ENCODE measurements at regions not wholly inside any gene's neighbourhood (a gene's known extent, or its start where the extent isn't known, plus 50 kb on each side); places are given as distances from the start of the nearest gene placed in this dataset.

- TF ChIP-seq, protein P1, sequence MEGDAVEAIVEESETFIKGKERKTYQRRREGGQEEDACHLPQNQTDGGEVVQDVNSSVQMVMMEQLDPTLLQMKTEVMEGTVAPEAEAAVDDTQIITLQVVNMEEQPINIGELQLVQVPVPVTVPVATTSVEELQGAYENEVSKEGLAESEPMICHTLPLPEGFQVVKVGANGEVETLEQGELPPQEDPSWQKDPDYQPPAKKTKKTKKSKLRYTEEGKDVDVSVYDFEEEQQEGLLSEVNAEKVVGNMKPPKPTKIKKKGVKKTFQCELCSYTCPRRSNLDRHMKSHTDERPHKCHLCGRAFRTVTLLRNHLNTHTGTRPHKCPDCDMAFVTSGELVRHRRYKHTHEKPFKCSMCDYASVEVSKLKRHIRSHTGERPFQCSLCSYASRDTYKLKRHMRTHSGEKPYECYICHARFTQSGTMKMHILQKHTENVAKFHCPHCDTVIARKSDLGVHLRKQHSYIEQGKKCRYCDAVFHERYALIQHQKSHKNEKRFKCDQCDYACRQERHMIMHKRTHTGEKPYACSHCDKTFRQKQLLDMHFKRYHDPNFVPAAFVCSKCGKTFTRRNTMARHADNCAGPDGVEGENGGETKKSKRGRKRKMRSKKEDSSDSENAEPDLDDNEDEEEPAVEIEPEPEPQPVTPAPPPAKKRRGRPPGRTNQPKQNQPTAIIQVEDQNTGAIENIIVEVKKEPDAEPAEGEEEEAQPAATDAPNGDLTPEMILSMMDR (IDR thresholded peaks at IDR 0.05; ENCODE audit: extremely low read depth, missing control alignments), result no peak
- no peak for DNase-seq (ENCODE audit: low spot score)
These were observed 258.0 kb upstream of the LYZL1 start for GRCh38 chr10:29030900-29031299.

- no peak for DNase-seq (ENCODE audit: low spot score)
- TF ChIP-seq, protein P1 (IDR thresholded peaks at IDR 0.05; ENCODE audit: extremely low read depth, missing control alignments), result no peak
These were observed 256.7 kb upstream of the LYZL1 start for GRCh38 chr10:29032169-29032568.

GRCh38 chr10:29033311-29033940 lies 255.4 kb upstream of the LYZL1 start:
- no peak for DNase-seq (ENCODE audit: low spot score)
- TF ChIP-seq, protein P1 (IDR thresholded peaks at IDR 0.05; ENCODE audit: extremely low read depth, missing control alignments), result no peak

DNA sequence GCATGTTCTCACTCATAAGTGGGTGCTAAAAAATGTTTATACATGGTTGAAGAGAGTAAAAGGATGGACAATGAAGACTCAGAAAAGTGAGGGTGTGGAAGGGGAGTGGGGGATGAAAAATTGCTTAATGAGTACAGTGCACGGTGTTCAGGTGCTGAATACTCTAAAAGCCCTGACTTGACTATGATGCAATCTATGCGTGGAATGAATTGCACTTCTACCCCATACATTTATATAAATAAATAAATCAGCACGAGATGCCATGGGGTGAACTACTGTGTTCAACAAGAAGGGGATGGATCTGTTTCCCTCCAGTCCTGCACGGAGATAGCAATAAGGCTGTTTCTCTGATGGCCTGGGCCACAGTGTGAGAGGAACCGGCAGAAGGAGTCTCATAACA lies 254.3 kb upstream of the LYZL1 start:
- DNase-seq (ENCODE audit: low spot score), result no peak
- TF ChIP-seq, protein P1 (IDR thresholded peaks at IDR 0.05; ENCODE audit: extremely low read depth, missing control alignments), result no peak

GRCh38 chr10:29035721-29036120 lies 253.1 kb upstream of the LYZL1 start:
- DNase-seq (ENCODE audit: low spot score), result no peak
- TF ChIP-seq, protein P1 (IDR thresholded peaks at IDR 0.05; ENCODE audit: extremely low read depth, missing control alignments), result no peak

DNA sequence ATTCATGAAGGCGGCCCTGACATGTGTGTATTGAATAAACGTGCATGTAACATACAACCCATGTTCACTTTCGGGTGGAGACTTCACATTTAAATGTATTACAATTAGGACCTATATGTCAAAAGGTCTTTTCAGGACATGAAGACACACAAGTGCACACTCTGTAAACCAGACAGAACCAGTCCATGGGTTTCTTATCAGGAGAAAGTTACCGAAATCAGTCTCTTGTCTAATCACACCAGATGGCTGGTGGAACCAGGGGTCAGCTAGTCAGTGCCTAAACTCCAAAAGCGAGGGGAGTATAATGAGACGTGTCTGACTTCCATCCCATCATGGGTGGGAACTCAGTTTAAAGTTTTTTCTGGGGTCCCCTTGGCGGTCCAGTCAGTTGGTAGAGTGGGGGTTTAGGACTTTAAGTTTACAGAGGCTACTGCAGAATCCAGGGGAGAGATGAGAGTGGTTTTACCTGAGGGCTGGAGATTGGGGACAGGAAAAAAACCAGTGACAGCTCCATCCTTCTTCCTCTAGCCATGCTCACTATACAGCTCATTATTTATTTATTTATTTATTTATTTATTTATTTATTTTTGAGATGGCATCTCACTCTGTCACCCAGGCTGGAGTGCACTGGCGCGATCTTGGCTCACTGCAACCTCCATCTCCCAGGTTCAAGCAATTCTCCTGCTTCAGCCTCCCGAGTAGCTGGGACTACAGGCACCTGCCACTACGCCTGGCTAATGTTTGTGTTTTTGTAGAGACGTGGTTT lies 251.3 kb upstream of the LYZL1 start:
- TF ChIP-seq, protein P1 (IDR thresholded peaks at IDR 0.05; ENCODE audit: extremely low read depth, missing control alignments), result no peak
- no peak for DNase-seq (ENCODE audit: low spot score)

GRCh38 chr10:29039091-29039490 lies 249.8 kb upstream of the LYZL1 start:
- no peak for DNase-seq (ENCODE audit: low spot score)

More at GRCh38 chr10:29039091-29039490, 249.8 kb upstream of the LYZL1 start:
- TF ChIP-seq, protein P1 (IDR thresholded peaks at IDR 0.05; ENCODE audit: extremely low read depth, missing control alignments), result no peak
